Endothelial cell of umbilical vein (primary cell): ENCODE measurements at regions not wholly inside any gene's neighbourhood (a gene's known extent, or its start where the extent isn't known, plus 50 kb on each side); places are given as distances from the start of the nearest gene placed in this dataset.

ENCODE experiments used
- BruUV-seq: library from RNA; stranded (reverse); fragments of 400-500 nt; replicated peaks from 2 replicates; lab custom pipeline; 2021; lab: Mats Ljungman, UMichigan
- CTCF ChIA-PET: fragments of 300-600, 350-600 bp; sonication (Branson Sonifier 250); formaldehyde crosslinking; loops from one replicate; lab custom pipeline; 2021; ENCODE audit warnings: antibody characterized with exemption, inconsistent platforms; lab: Charles Lee
- POLR2A ChIA-PET: fragments of 300-600, 350-600 bp; sonication (Branson Sonifier 250); formaldehyde crosslinking; loops from one replicate; lab custom pipeline; 2021; ENCODE audit warnings: antibody characterized with exemption, inconsistent platforms; lab: Charles Lee
- DNase-seq: peaks from one replicate; pipeline ENCODE4 v3.0.0-alpha.2; 2011; ENCODE audit warnings: low read depth, low spot score
- FAIRE-seq: peaks from 2 replicates; lab custom pipeline; 2011; peaks lifted over from hg19 to GRCh38; lab: Jason Lieb, UNC
- H2AFZ ChIP-seq: 2 replicates; pipeline ENCODE4 v1.6.0; 2012; ENCODE audit warnings: low read depth, low read length, control low read depth, inconsistent platforms
- H3K27ac ChIP-seq: 2 replicates; pipeline ENCODE4 v1.5.1; 2011; ENCODE audit warnings: low read depth, mild to moderate bottlenecking, control low read depth, low read length, moderate library complexity; ENCODE audit not compliant: insufficient read depth
- H3K27me3 ChIP-seq, 2 experiments: 2 replicates each; pipeline versions ENCODE4 v1.6.0 to v1.6.1; 2011; ENCODE audit warnings: low read length in 2 of 2, mixed read lengths in 1 of 2; ENCODE audit not compliant: control insufficient read depth in 2 of 2, insufficient read depth in 2 of 2
- H3K36me3 ChIP-seq, 2 experiments: 2 replicates in 1 of 2; 3 replicates in 1 of 2; pipeline ENCODE4 v1.5.1; 2011; ENCODE audit warnings: low read length in 2 of 2, mild to moderate bottlenecking in 1 of 2, moderate library complexity in 1 of 2; ENCODE audit not compliant: control insufficient read depth in 2 of 2, insufficient read depth in 2 of 2; ENCODE audit errors: extremely low read depth in 1 of 2
- H3K4me1 ChIP-seq: 3 replicates; pipeline ENCODE4 v1.5.1; 2011; ENCODE audit warnings: mild to moderate bottlenecking, low read length; ENCODE audit not compliant: control insufficient read depth, insufficient read depth; ENCODE audit errors: extremely low read depth
- H3K4me2 ChIP-seq: 2 replicates; pipeline ENCODE4 v1.6.1; 2011; ENCODE audit warnings: low read length, control low read depth, mixed read lengths; ENCODE audit not compliant: insufficient read depth
- H3K4me3 ChIP-seq, 3 experiments: fragments of 200-600 bp in 1 of 3; sonication (generic), shearing (Covaris generic) in 1 of 3; replicated peaks in 1 of 3; 2 replicates each; pipeline ENCODE4 v1.5.1; 2011 to 2016; ENCODE audit warnings: control low read depth in 3 of 3, low read length in 3 of 3, mild to moderate bottlenecking in 2 of 3, inconsistent platforms in 1 of 3, low read depth in 1 of 3, moderate library complexity in 1 of 3; ENCODE audit not compliant: insufficient read depth in 1 of 3
- H3K79me2 ChIP-seq: 2 replicates; pipeline ENCODE4 v1.6.0; 2012; ENCODE audit warnings: low read length, inconsistent platforms; ENCODE audit not compliant: control insufficient read depth, insufficient read depth
- H3K9ac ChIP-seq: replicated peaks from 2 replicates; pipeline ENCODE3; 2011; ENCODE audit warnings: low read length, control low read depth; ENCODE audit not compliant: insufficient read depth; ENCODE audit errors: extremely low read depth
- H3K9me1 ChIP-seq: replicated peaks from 3 replicates; pipeline ENCODE4 v1.6.0; 2011; ENCODE audit warnings: mild to moderate bottlenecking, low read length; ENCODE audit not compliant: control insufficient read depth, insufficient read depth; ENCODE audit errors: extremely low read depth
- H3K9me3 ChIP-seq: replicated peaks from 2 replicates; pipeline ENCODE4 v1.5.1; 2012; ENCODE audit warnings: low read length, inconsistent platforms; ENCODE audit not compliant: control insufficient read depth, insufficient read depth
- H4K20me1 ChIP-seq: replicated peaks from 2 replicates; pipeline ENCODE3; 2011; ENCODE audit warnings: mild to moderate bottlenecking, low read length; ENCODE audit not compliant: control insufficient read depth, insufficient read depth; ENCODE audit errors: extremely low read depth
- CTCF ChIP-seq, 2 donors: IDR thresholded peaks; 1 replicate in 1 of 2; 2 replicates in 1 of 2; pipeline ENCODE4 v1.5.1; 2011; ENCODE audit warnings: low read length in 2 of 2, mild to moderate bottlenecking in 2 of 2, moderate library complexity in 2 of 2, control low read depth in 1 of 2, inconsistent platforms in 1 of 2, low read depth in 1 of 2; ENCODE audit not compliant: insufficient read depth in 1 of 2; ENCODE audit errors: extremely low read depth in 1 of 2
- EZH2 ChIP-seq: IDR thresholded peaks from 2 replicates; pipeline ENCODE4 v1.6.1; 2012; ENCODE audit warnings: borderline replicate concordance, low read depth, mild to moderate bottlenecking, moderate library complexity, low read length, inconsistent platforms; ENCODE audit not compliant: severe bottlenecking
- FOS ChIP-seq: IDR thresholded peaks from 2 replicates; pipeline ENCODE4 v1.6.1; 2011; ENCODE audit warnings: mild to moderate bottlenecking, low read length, moderate library complexity, borderline replicate concordance; ENCODE audit not compliant: insufficient read depth
- GATA2 ChIP-seq: IDR thresholded peaks from 2 replicates; pipeline ENCODE4 v1.7.0; 2011; ENCODE audit warnings: low read depth, mild to moderate bottlenecking, moderate library complexity, mixed read lengths, low read length; ENCODE audit not compliant: insufficient read length, insufficient read depth
- JUN ChIP-seq: IDR thresholded peaks from 2 replicates; pipeline ENCODE4 v1.6.1; 2011; ENCODE audit warnings: borderline replicate concordance, low read depth; ENCODE audit not compliant: insufficient read length, insufficient read depth
- MAX ChIP-seq: IDR thresholded peaks from 2 replicates; pipeline ENCODE4 v1.6.1; 2011; ENCODE audit not compliant: insufficient read depth, insufficient read length
- MYC ChIP-seq: IDR thresholded peaks from one replicate; pipeline ENCODE4 v1.6.1; 2011; ENCODE audit warnings: mild to moderate bottlenecking, low read depth, low read length
- POLR2A ChIP-seq: IDR thresholded peaks from 2 replicates; pipeline ENCODE4 v1.6.1; 2012; ENCODE audit warnings: low read depth, mild to moderate bottlenecking, control low read depth, low read length
- POLR2AphosphoS5 ChIP-seq: IDR thresholded peaks from 2 replicates; pipeline ENCODE4 v1.6.1; 2012; ENCODE audit warnings: low read depth, mild to moderate bottlenecking, control low read depth, low read length, moderate library complexity; ENCODE audit not compliant: insufficient read depth
- dilution Hi-C: fragments of 300-500 bp; cut with MboI; formaldehyde crosslinking; loops from one replicate; pipeline ENCODE4 v1.15.0; 2019; ENCODE audit warnings: low sequenced_read_pairs; ENCODE audit not compliant: extremely low pct_ligation_motif_present
- intact Hi-C: fragments of 100-400 bp; cut with micrococcal nuclease; formaldehyde crosslinking; loops from one replicate; pipeline ENCODE4 v1.10.0; 2022

DNA sequence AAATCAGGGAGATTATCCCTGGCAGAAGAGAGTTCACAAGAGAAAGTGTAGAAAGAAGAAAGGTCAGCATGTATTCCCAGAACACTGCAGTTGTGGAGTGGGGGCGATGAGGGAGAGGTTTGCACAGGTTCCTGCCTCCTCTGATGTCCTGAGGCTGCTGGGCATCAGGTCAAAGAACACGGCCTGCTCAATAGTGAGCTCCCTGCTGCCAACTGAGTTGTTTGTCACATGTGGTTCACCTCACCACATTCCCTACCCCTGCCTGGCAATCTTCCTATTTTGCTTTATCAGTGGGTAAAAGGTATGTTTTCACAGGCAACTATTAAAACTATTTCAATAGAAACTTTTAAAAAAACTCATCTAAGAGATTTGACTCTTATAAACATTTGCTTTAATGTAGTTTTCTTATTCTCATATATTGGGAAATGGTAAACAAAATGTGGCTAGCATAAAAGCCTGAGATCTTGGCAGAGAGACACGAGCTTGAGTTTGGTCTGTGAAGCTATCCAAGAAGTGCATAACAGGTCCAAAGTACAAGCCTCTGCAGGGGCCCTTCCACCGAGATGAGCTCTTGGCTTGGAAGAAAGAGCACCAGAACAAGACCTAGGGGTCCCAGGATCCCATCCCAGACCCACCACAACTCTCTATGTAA lies 123.9 kb upstream of the SRD5A2 start:
- Histone ChIP-seq H3K9me1 (no peaks in the 10 kb centered on the region), H3K4me3 (no peak overlapping the region), H3K36me3 (no peaks in the 10 kb centered on the region), H2AFZ (no peak overlapping the region), H3K9ac (no peak overlapping the region), H3K79me2 (no peaks in the 10 kb centered on the region), H3K4me1 (no peaks in the 10 kb centered on the region), H3K4me2 (no peak overlapping the region), H3K27me3 (no peaks in the 10 kb centered on the region), H3K9me3 (no peaks in the 10 kb centered on the region), H3K27ac (no peak overlapping the region), H4K20me1 (no peaks in the 10 kb centered on the region)
- intact Hi-C loops (no loop called here), dilution Hi-C loops (no loop called here)
- CTCF ChIA-PET = no interaction called here
- POLR2A ChIA-PET = no interaction called here
- TF ChIP-seq FOS (no peak), MAX (no peak), GATA2 (no peak), POLR2A (no peak), MYC (no peak), POLR2AphosphoS5 (no peak), JUN (no peak), CTCF (IDR thresholded peaks at IDR 0.05; ENCODE audit: extremely low read depth in 1 of 2, insufficient read depth in 1 of 2, low read depth in 1 of 2, low read length in 2 of 2) (no peak), EZH2 (no peak)
- BruUV-seq = no TSS peak
- DNase-seq (no peak), FAIRE-seq (no peak)
